SK-N-SH treated with all-trans-retinoic acid at 6 μM for 48 hours (cell line): ENCODE measurements at regions not wholly inside any gene's neighbourhood (a gene's known extent, or its start where the extent isn't known, plus 50 kb on each side); places are given as distances from the start of the nearest gene placed in this dataset.

Source experiments
- ATAC-seq: fragments of 200-7000 bp; cut with Tn5 transposase; 3 replicates; pipeline ENCODE4 v1.9.1; 2020; ENCODE audit warnings: mild to moderate bottlenecking, moderate library complexity
- ARNTL ChIP-seq: fragments of 450-650 bp; formaldehyde crosslinking; IDR thresholded peaks from 2 replicates; pipeline ENCODE4 v1.5.0; 2020; ENCODE audit warnings: low read depth, mild to moderate bottlenecking, moderate library complexity, borderline replicate concordance
- BACH2 ChIP-seq: fragments of 250-450 bp; sonication (Bioruptor Pico); IDR thresholded peaks from 2 replicates; pipeline ENCODE4 v1.9.0; 2021; ENCODE audit warnings: mild to moderate bottlenecking, borderline replicate concordance
- CSDC2 ChIP-seq: fragments of 250-450 bp; sonication (Bioruptor Pico); IDR thresholded peaks from 2 replicates; pipeline ENCODE4 v1.5.0; 2020; ENCODE audit warnings: mild to moderate bottlenecking, moderate library complexity
- ESRRG ChIP-seq: fragments of 250-450 bp; sonication (Bioruptor Pico); IDR thresholded peaks from 2 replicates; pipeline ENCODE4 v1.6.1; 2021; ENCODE audit warnings: mild to moderate bottlenecking
- GLIS3 ChIP-seq: fragments of 250-450 bp; sonication (Bioruptor Pico); IDR thresholded peaks from 2 replicates; pipeline ENCODE4 v1.5.0; 2020; ENCODE audit warnings: mild to moderate bottlenecking, moderate library complexity
- ISL1 ChIP-seq: fragments of 250-450 bp; sonication (Bioruptor Pico); IDR thresholded peaks from 2 replicates; pipeline ENCODE4 v2.1.2; 2022; ENCODE audit warnings: mild to moderate bottlenecking, moderate library complexity
- OSR1 ChIP-seq: fragments of 250-450 bp; sonication (Bioruptor Pico); IDR thresholded peaks from 2 replicates; pipeline ENCODE4 v1.8.0; 2022; ENCODE audit warnings: moderate library complexity, mild to moderate bottlenecking, inconsistent platforms
- PATZ1 ChIP-seq: fragments of 250-450 bp; sonication (Bioruptor Pico); IDR thresholded peaks from 2 replicates; pipeline ENCODE4 v1.8.0; 2020; ENCODE audit warnings: mild to moderate bottlenecking, moderate library complexity, borderline replicate concordance
- PPARA ChIP-seq: fragments of 250-450 bp; sonication (Bioruptor Pico); IDR thresholded peaks from 2 replicates; pipeline ENCODE4 v1.5.0; 2020; ENCODE audit warnings: mild to moderate bottlenecking, borderline replicate concordance
- RARB ChIP-seq: fragments of 250-450 bp; sonication (Bioruptor Pico); IDR thresholded peaks from 2 replicates; pipeline ENCODE4 v1.8.0; 2021; ENCODE audit warnings: mild to moderate bottlenecking, moderate library complexity
- SNAI2 ChIP-seq: fragments of 250-450 bp; sonication (Bioruptor Pico); IDR thresholded peaks from 2 replicates; pipeline ENCODE4 v1.5.0; 2020; ENCODE audit warnings: mild to moderate bottlenecking, moderate library complexity
- TCF4 ChIP-seq: fragments of 250-450 bp; sonication (Bioruptor Pico); IDR thresholded peaks from 2 replicates; pipeline ENCODE4 v1.8.0; 2021; ENCODE audit warnings: mild to moderate bottlenecking, moderate library complexity, borderline replicate concordance
- TOX ChIP-seq: fragments of 250-450 bp; sonication (Bioruptor Pico); IDR thresholded peaks from 2 replicates; pipeline ENCODE4 v1.8.0; 2021; ENCODE audit warnings: mild to moderate bottlenecking, moderate library complexity, borderline replicate concordance
- TSHZ2 ChIP-seq: fragments of 250-450 bp; sonication (Bioruptor Pico); IDR thresholded peaks from 2 replicates; pipeline ENCODE4 v1.5.0; 2020; ENCODE audit warnings: mild to moderate bottlenecking, moderate library complexity
- ZC3H10 ChIP-seq: fragments of 250-450 bp; sonication (Bioruptor Pico); IDR thresholded peaks from 2 replicates; pipeline ENCODE4 v1.5.1; 2021; ENCODE audit warnings: mild to moderate bottlenecking, moderate library complexity
- ZFP3 ChIP-seq: fragments of 250-450 bp; sonication (Bioruptor Pico); IDR thresholded peaks from 2 replicates; pipeline ENCODE4 v1.5.0; 2020; ENCODE audit warnings: mild to moderate bottlenecking, moderate library complexity
- ZNF565 ChIP-seq: fragments of 450-650 bp; formaldehyde crosslinking; conservative IDR thresholded peaks from 2 replicates; pipeline ENCODE4 v1.5.0; 2020; ENCODE audit warnings: low read depth, mild to moderate bottlenecking, moderate library complexity
- ZNF70 ChIP-seq: fragments of 450-650 bp; formaldehyde crosslinking; IDR thresholded peaks from 2 replicates; pipeline ENCODE4 v1.5.0; 2020; ENCODE audit warnings: mild to moderate bottlenecking, moderate library complexity
- ZNF8 ChIP-seq: fragments of 450-650 bp; formaldehyde crosslinking; IDR thresholded peaks from 2 replicates; pipeline ENCODE4 v1.5.0; 2020; ENCODE audit warnings: mild to moderate bottlenecking, moderate library complexity
- TF ChIP-seq, protein P1 (sequence below): fragments of 250-450 bp; sonication (Bioruptor Pico); IDR thresholded peaks from 2 replicates; pipeline ENCODE4 v1.5.1; 2020; ENCODE audit warnings: low read depth, mild to moderate bottlenecking, moderate library complexity
- TF ChIP-seq, protein P2 (sequence below): fragments of 250-450 bp; sonication (Bioruptor Pico); IDR thresholded peaks from 2 replicates; pipeline ENCODE4 v1.8.0; 2021; ENCODE audit warnings: low read depth, mild to moderate bottlenecking, moderate library complexity, borderline replicate concordance
- TF ChIP-seq, protein P3 (sequence below): fragments of 250-450 bp; sonication (Bioruptor Pico); IDR thresholded peaks from 2 replicates; pipeline ENCODE4 v1.5.1; 2021; ENCODE audit warnings: mild to moderate bottlenecking, moderate library complexity

- TF ChIP-seq PATZ1 (CRISPR knock-in tag) (peak; percentile 36; the same call in 1 of the 2 replicates), ZFP3 (CRISPR knock-in tag) (no peak), ISL1 (CRISPR knock-in tag) (peak; percentile 33), RARB (CRISPR knock-in tag) (no peak), TCF4 (CRISPR knock-in tag) (no peak), OSR1 (no peak)
- TF ChIP-seq, protein P1, sequence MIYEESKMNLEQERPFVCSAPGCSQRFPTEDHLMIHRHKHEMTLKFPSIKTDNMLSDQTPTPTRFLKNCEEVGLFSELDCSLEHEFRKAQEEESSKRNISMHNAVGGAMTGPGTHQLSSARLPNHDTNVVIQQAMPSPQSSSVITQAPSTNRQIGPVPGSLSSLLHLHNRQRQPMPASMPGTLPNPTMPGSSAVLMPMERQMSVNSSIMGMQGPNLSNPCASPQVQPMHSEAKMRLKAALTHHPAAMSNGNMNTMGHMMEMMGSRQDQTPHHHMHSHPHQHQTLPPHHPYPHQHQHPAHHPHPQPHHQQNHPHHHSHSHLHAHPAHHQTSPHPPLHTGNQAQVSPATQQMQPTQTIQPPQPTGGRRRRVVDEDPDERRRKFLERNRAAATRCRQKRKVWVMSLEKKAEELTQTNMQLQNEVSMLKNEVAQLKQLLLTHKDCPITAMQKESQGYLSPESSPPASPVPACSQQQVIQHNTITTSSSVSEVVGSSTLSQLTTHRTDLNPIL (CRISPR knock-in tag): 0 out of 2 replicates have a peak, but pooled peaks have one; percentile 28
- peak; percentile 90 for ATAC-seq
Measured at GRCh38 chr7:149690688-149691446, 82.5 kb downstream of the ZNF467 start.

- ATAC-seq: no peak
- no peak for TF ChIP-seq ESRRG (CRISPR knock-in tag)
- TF ChIP-seq, protein P2, sequence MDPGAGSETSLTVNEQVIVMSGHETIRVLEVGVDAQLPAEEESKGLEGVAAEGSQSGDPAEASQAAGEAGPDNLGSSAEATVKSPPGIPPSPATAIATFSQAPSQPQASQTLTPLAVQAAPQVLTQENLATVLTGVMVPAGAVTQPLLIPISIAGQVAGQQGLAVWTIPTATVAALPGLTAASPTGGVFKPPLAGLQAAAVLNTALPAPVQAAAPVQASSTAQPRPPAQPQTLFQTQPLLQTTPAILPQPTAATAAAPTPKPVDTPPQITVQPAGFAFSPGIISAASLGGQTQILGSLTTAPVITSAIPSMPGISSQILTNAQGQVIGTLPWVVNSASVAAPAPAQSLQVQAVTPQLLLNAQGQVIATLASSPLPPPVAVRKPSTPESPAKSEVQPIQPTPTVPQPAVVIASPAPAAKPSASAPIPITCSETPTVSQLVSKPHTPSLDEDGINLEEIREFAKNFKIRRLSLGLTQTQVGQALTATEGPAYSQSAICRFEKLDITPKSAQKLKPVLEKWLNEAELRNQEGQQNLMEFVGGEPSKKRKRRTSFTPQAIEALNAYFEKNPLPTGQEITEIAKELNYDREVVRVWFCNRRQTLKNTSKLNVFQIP: no peak
- TF ChIP-seq, protein P3, sequence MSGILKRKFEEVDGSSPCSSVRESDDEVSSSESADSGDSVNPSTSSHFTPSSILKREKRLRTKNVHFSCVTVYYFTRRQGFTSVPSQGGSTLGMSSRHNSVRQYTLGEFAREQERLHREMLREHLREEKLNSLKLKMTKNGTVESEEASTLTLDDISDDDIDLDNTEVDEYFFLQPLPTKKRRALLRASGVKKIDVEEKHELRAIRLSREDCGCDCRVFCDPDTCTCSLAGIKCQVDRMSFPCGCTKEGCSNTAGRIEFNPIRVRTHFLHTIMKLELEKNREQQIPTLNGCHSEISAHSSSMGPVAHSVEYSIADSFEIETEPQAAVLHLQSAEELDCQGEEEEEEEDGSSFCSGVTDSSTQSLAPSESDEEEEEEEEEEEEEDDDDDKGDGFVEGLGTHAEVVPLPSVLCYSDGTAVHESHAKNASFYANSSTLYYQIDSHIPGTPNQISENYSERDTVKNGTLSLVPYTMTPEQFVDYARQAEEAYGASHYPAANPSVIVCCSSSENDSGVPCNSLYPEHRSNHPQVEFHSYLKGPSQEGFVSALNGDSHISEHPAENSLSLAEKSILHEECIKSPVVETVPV: no peak
- TF ChIP-seq TOX (CRISPR knock-in tag): no peak
- TF ChIP-seq ZNF8 (CRISPR knock-in tag): no peak
- no peak for TF ChIP-seq CSDC2 (CRISPR knock-in tag)
- TF ChIP-seq BACH2: no peak
- TF ChIP-seq PATZ1 (CRISPR knock-in tag): no peak
- no peak for TF ChIP-seq ARNTL (CRISPR knock-in tag)
- TF ChIP-seq ZC3H10 (CRISPR knock-in tag): no peak
- no peak for TF ChIP-seq ZNF70 (CRISPR knock-in tag)
- no peak for TF ChIP-seq PPARA (CRISPR knock-in tag)
- no peak for TF ChIP-seq RARB (CRISPR knock-in tag)
- no peak for TF ChIP-seq ZFP3 (CRISPR knock-in tag)
- TF ChIP-seq GLIS3 (CRISPR knock-in tag): no peak
- TF ChIP-seq ISL1 (CRISPR knock-in tag): no peak
- TF ChIP-seq SNAI2 (CRISPR knock-in tag): no peak
- TF ChIP-seq, protein P1 (CRISPR knock-in tag): no peak
- TF ChIP-seq TSHZ2 (CRISPR knock-in tag): no peak
- TF ChIP-seq ZNF565 (CRISPR knock-in tag): no peak
Measured at GRCh38 chr7:149689291-149689721, 84.1 kb downstream of the ZNF467 start.
